Keratinocyte (primary cell): ENCODE measurements at regions not wholly inside any gene's neighbourhood (a gene's known extent, or its start where the extent isn't known, plus 50 kb on each side); places are given as distances from the start of the nearest gene placed in this dataset.

Source experiments
- DNase-seq: peaks from one replicate; pipeline ENCODE4 v3.0.0-alpha.2; 2011; ENCODE audit warnings: low read depth, missing footprints, low spot score
- FAIRE-seq: peaks from 2 replicates; lab custom pipeline; 2011; peaks lifted over from hg19 to GRCh38; lab: Jason Lieb, UNC
- H2AFZ ChIP-seq: 2 replicates; pipeline ENCODE4 v1.6.0; 2012; ENCODE audit warnings: low read length, control low read depth, inconsistent platforms; ENCODE audit not compliant: control insufficient read depth
- H3K27ac ChIP-seq: 2 replicates; pipeline ENCODE4 v1.5.1; 2011; ENCODE audit warnings: low read length; ENCODE audit not compliant: control insufficient read depth, insufficient read depth
- H3K27me3 ChIP-seq: 3 replicates; pipeline ENCODE4 v1.6.0; 2011; ENCODE audit warnings: low read length; ENCODE audit not compliant: control insufficient read depth, insufficient read depth; ENCODE audit errors: extremely low read depth
- H3K36me3 ChIP-seq, 2 experiments: 2 replicates in 1 of 2; 3 replicates in 1 of 2; pipeline ENCODE4 v1.5.1; 2011; ENCODE audit warnings: low read length in 2 of 2, mild to moderate bottlenecking in 1 of 2; ENCODE audit not compliant: control insufficient read depth in 2 of 2, insufficient read depth in 2 of 2; ENCODE audit errors: extremely low read depth in 1 of 2
- H3K4me1 ChIP-seq: 3 replicates; pipeline ENCODE4 v1.5.1; 2011; ENCODE audit warnings: low read length; ENCODE audit not compliant: control insufficient read depth, insufficient read depth; ENCODE audit errors: extremely low read depth
- H3K4me2 ChIP-seq: 3 replicates; pipeline ENCODE4 v1.6.0; 2011; ENCODE audit warnings: low read depth, low read length; ENCODE audit not compliant: control insufficient read depth, insufficient read depth; ENCODE audit errors: extremely low read depth
- H3K4me3 ChIP-seq, 3 experiments: fragments of 200-600 bp in 1 of 3; sonication (generic) in 1 of 3; 2 replicates in 2 of 3; 3 replicates in 1 of 3; pipeline ENCODE4 v1.5.1; 2011 to 2016; ENCODE audit warnings: low read length in 3 of 3, mild to moderate bottlenecking in 3 of 3, control low read depth in 2 of 3, inconsistent platforms in 1 of 3, low read depth in 1 of 3, mixed read lengths in 1 of 3, mixed run types in 1 of 3, moderate library complexity in 1 of 3; ENCODE audit not compliant: control insufficient read depth in 2 of 3, insufficient read depth in 2 of 3; ENCODE audit errors: extremely low read depth in 1 of 3
- H3K79me2 ChIP-seq: 2 replicates; pipeline ENCODE4 v1.6.0; 2012; ENCODE audit warnings: low read length; ENCODE audit not compliant: control insufficient read depth, insufficient read depth
- H3K9ac ChIP-seq: 3 replicates; pipeline ENCODE4 v1.6.0; 2011; ENCODE audit warnings: low read length; ENCODE audit not compliant: control insufficient read depth, insufficient read depth; ENCODE audit errors: extremely low read depth
- H3K9me1 ChIP-seq: 3 replicates; pipeline ENCODE4 v1.6.0; 2011; ENCODE audit warnings: low read length; ENCODE audit not compliant: control insufficient read depth, insufficient read depth; ENCODE audit errors: extremely low read depth
- H3K9me3 ChIP-seq: 2 replicates; pipeline ENCODE4 v1.5.1; 2012; ENCODE audit warnings: low read depth, low read length; ENCODE audit not compliant: control insufficient read depth
- H4K20me1 ChIP-seq: 3 replicates; pipeline ENCODE4 v1.6.0; 2011; ENCODE audit warnings: low read length; ENCODE audit not compliant: control insufficient read depth, insufficient read depth; ENCODE audit errors: extremely low read depth
- EZH2 ChIP-seq: IDR thresholded peaks from one replicate; pipeline ENCODE4 v1.6.1; 2012; ENCODE audit warnings: inconsistent platforms, mild to moderate bottlenecking, low read length, moderate library complexity
- dilution Hi-C: fragments of 300-500 bp; cut with MboI; formaldehyde crosslinking; loops from one replicate; pipeline ENCODE4 v1.7.0; 2020; ENCODE audit warnings: low sequenced_read_pairs; ENCODE audit not compliant: extremely low pct_ligation_motif_present
- TF ChIP-seq, protein P1 (sequence below), 3 experiments: IDR thresholded peaks in 1 of 3; conservative IDR thresholded peaks in 1 of 3; optimal IDR thresholded peaks in 1 of 3; 2 replicates in 2 of 3; 3 replicates in 1 of 3; pipeline versions ENCODE3 to v1.5.1; 2011; ENCODE audit warnings: low read length in 3 of 3, mild to moderate bottlenecking in 3 of 3, moderate library complexity in 2 of 3, control low read depth in 1 of 3, inconsistent platforms in 1 of 3; ENCODE audit not compliant: insufficient read depth in 2 of 3; ENCODE audit errors: extremely low read depth in 1 of 3

DNA sequence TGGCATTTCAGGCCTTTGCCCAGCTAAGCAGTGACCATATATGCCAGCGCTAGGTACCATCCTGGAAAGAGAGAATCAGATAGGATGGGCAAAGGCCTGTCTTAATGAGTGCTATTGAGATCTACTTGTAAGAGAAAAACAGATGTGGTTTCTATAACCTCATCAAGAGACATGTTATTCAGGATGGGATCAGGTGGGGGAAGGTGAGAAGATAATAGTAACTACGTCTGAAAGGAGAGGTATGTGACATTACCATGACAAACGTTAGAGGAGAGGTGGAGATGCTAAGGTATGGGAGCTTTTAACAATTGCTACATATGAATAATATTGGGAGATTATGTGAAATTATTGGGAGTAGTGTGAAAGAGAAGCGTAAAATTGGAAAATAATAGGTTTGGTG, 204.2 kb upstream of the PLXNA2 start:
- no peaks in the 10 kb centered on the region for H3K27me3 ChIP-seq
- no peak for FAIRE-seq
- no peak for DNase-seq
- H3K36me3 ChIP-seq: no peaks in the 10 kb centered on the region
- H3K79me2 ChIP-seq: no peaks in the 10 kb centered on the region
- no peaks in the 10 kb centered on the region for H3K9me3 ChIP-seq
- H3K4me1 ChIP-seq: peaks cover 4% of the 10 kb centered on the region
- no peaks in the 10 kb centered on the region for H3K9me1 ChIP-seq
- TF ChIP-seq, protein P1, sequence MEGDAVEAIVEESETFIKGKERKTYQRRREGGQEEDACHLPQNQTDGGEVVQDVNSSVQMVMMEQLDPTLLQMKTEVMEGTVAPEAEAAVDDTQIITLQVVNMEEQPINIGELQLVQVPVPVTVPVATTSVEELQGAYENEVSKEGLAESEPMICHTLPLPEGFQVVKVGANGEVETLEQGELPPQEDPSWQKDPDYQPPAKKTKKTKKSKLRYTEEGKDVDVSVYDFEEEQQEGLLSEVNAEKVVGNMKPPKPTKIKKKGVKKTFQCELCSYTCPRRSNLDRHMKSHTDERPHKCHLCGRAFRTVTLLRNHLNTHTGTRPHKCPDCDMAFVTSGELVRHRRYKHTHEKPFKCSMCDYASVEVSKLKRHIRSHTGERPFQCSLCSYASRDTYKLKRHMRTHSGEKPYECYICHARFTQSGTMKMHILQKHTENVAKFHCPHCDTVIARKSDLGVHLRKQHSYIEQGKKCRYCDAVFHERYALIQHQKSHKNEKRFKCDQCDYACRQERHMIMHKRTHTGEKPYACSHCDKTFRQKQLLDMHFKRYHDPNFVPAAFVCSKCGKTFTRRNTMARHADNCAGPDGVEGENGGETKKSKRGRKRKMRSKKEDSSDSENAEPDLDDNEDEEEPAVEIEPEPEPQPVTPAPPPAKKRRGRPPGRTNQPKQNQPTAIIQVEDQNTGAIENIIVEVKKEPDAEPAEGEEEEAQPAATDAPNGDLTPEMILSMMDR (optimal IDR thresholded peaks at IDR 0.05 in 1 of 3, IDR thresholded peaks at IDR 0.05 in 1 of 3, conservative IDR thresholded peaks at IDR 0.05 in 1 of 3; ENCODE audit: extremely low read depth in 1 of 3, insufficient read depth in 2 of 3, low read length in 3 of 3): no peak
- TF ChIP-seq EZH2: no peak
- no peak overlapping the region for H3K4me2 ChIP-seq
- no peak overlapping the region for H3K4me3 ChIP-seq
- no peaks in the 10 kb centered on the region for H4K20me1 ChIP-seq
- no peak overlapping the region for H3K27ac ChIP-seq
- dilution Hi-C loops: no loop called here
- H3K9ac ChIP-seq: no peak overlapping the region
- H2AFZ ChIP-seq: no peak overlapping the region

DNA sequence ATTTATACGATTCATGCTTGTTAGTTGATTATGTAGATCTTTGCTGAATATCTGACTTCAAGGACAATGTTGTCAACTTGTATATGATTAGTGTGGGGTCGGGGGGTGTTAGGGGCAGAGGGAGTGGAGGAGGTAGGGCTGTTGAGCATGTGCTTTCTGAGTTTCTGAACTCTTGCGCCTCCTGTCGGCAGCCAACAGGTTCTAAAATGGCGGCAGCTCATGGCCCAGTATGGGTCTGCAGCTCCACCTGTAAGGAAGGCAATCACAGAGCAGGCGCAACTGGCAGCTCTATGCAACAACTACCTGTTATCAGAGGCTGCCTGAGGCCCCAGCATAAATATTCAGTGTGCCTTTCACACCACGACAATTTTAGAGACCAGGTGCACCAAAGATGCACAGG, 205.8 kb upstream of the PLXNA2 start:
- dilution Hi-C loops: no loop called here
- DNase-seq (no peak), FAIRE-seq (no peak)
- Histone ChIP-seq H3K9ac (no peak overlapping the region), H3K4me1 (peaks cover 4% of the 10 kb centered on the region), H3K27me3 (no peaks in the 10 kb centered on the region), H3K4me3 (no peak overlapping the region), H3K9me1 (no peaks in the 10 kb centered on the region), H3K9me3 (no peaks in the 10 kb centered on the region), H4K20me1 (no peaks in the 10 kb centered on the region), H3K79me2 (no peaks in the 10 kb centered on the region), H3K27ac (no peak overlapping the region), H3K4me2 (no peak overlapping the region), H2AFZ (no peak overlapping the region), H3K36me3 (no peaks in the 10 kb centered on the region)
- no peak for TF ChIP-seq EZH2
- TF ChIP-seq, protein P1 (optimal IDR thresholded peaks at IDR 0.05 in 1 of 3, IDR thresholded peaks at IDR 0.05 in 1 of 3, conservative IDR thresholded peaks at IDR 0.05 in 1 of 3; ENCODE audit: extremely low read depth in 1 of 3, insufficient read depth in 2 of 3, low read length in 3 of 3): no peak
